ENCODE measurements at regions not wholly inside any gene's neighbourhood (a gene's known extent, or its start where the extent isn't known, plus 50 kb on each side); places are given as distances from the start of the nearest gene placed in this dataset.

DNA sequence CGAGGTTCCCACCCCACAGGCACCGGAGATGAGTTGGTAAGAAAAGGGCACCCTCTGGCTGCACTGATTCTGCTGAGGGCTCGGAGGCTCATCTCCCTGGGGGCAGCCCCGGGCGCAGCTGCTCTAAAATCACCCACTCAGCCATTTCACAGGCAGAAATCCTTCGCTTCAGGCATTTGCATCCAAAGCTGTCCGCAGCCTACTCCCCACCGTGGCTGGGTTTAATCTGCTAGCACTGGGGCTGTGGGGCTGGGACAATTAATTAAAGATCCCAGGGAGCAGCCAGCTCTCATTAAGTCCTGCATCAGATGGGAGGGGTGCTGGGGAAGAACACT lies 104.3 kb upstream of the PRR20G start (continued):
- TF ChIP-seq, protein P1, sequence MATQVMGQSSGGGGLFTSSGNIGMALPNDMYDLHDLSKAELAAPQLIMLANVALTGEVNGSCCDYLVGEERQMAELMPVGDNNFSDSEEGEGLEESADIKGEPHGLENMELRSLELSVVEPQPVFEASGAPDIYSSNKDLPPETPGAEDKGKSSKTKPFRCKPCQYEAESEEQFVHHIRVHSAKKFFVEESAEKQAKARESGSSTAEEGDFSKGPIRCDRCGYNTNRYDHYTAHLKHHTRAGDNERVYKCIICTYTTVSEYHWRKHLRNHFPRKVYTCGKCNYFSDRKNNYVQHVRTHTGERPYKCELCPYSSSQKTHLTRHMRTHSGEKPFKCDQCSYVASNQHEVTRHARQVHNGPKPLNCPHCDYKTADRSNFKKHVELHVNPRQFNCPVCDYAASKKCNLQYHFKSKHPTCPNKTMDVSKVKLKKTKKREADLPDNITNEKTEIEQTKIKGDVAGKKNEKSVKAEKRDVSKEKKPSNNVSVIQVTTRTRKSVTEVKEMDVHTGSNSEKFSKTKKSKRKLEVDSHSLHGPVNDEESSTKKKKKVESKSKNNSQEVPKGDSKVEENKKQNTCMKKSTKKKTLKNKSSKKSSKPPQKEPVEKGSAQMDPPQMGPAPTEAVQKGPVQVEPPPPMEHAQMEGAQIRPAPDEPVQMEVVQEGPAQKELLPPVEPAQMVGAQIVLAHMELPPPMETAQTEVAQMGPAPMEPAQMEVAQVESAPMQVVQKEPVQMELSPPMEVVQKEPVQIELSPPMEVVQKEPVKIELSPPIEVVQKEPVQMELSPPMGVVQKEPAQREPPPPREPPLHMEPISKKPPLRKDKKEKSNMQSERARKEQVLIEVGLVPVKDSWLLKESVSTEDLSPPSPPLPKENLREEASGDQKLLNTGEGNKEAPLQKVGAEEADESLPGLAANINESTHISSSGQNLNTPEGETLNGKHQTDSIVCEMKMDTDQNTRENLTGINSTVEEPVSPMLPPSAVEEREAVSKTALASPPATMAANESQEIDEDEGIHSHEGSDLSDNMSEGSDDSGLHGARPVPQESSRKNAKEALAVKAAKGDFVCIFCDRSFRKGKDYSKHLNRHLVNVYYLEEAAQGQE (IDR thresholded peaks at IDR 0.05; ENCODE audit: low read depth, low read length), result no peak
- TF ChIP-seq FOXM1 (IDR thresholded peaks at IDR 0.05; ENCODE audit: low read depth) (no peak), GATA2 (CRISPR knock-in tag; IDR thresholded peaks at IDR 0.05) (no peak)

DNA sequence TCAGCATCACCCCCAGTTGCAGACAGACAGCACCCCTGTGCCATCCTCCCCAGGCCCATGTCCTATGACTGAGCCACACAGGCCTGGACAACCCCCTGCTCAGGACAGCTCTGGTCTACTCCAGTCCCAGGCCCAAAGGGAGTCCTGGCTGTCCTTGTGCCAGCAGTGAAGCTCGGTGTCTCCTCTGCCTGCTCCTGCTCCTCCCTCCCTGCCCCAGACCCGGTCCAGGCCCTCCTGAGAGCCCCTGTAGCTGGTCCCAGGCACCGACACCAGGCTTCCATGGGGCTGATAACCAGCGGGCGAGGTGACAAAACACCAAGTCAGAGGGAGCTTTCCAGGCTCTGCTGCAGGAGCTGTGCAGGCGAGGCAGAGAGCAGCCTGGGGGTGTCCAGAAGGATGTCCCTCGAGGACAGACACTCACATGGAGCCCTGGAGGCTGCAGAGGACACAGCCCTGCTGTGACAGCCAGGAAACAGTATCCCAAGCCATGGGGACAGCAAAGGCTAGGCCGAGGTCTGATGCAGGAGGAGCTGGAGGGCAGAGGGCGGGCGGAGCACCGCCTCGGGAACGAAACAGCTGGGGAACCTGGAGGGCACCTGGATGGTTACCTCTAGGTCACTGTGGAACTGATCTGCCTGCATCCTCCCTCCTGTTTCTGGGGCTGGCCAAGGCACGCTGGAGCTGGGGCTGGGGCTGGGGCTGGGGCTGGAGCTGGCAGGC lies 103.8 kb upstream of the PRR20G start:
- DNase-seq, result peak; percentile 40
- ChIA-PET POLR2A (interaction anchor here (1.0 kb wide), 1 partner anchor 17 kb away, joined by 4 read pairs; no protein-coding TSS in a partner anchor), CTCF (interaction anchor here (0.8 to 1.5 kb wide), 7 partner anchors 8 to 244 kb away, joined by 3 to 5 read pairs (median 3); no protein-coding TSS in a partner anchor)
- Histone ChIP-seq H3K27ac (ENCODE audit: low read depth in 2 of 2, low read length in 1 of 2) (no peak overlapping the region), H3K9me3 (no peaks in the 10 kb centered on the region), H3K4me3 (ENCODE audit: low read depth in 2 of 2, low read length in 1 of 2) (no peak overlapping the region), H2AFZ (ENCODE audit: low read depth) (no peak overlapping the region), H3K9me2 (no peaks in the 10 kb centered on the region), H4K20me1 (ENCODE audit: insufficient read depth) (no peaks in the 10 kb centered on the region), H3K79me2 (ENCODE audit: insufficient read depth) (no peaks in the 10 kb centered on the region), H3K9ac (no peak overlapping the region), H3K27me3 (ENCODE audit: insufficient read depth) (no peaks in the 10 kb centered on the region), H3K4me1 (ENCODE audit: control insufficient read depth in 1 of 2, insufficient read depth in 2 of 2, low read depth in 1 of 2, low read length in 1 of 2) (peaks cover 0 to 4% of the 10 kb centered on the region in 2 experiments; a peak in 1 of 4 replicates), H3F3A (replicated peaks; ENCODE audit: insufficient read depth) (no peaks in the 10 kb centered on the region), H3K36me3 (replicated peaks in 1 of 2; ENCODE audit: control insufficient read depth in 1 of 2, insufficient read depth in 2 of 2, low read length in 1 of 2) (no peaks in the 10 kb centered on the region), H3K4me2 (no peak overlapping the region)
- 55% methylated on average over 6 of the region's 14 CpGs for WGBS (ENCODE audit: low lambda C conversion rate)
- TF ChIP-seq, protein P1 (IDR thresholded peaks at IDR 0.05; ENCODE audit: low read depth, low read length), result no peak
- TF ChIP-seq TEAD4 (IDR thresholded peaks at IDR 0.05; ENCODE audit: borderline replicate concordance, insufficient read depth), result no peak
- no peak for TF ChIP-seq SIN3A (IDR thresholded peaks at IDR 0.05; ENCODE audit: borderline replicate concordance, low read depth, low read length)

Measured in SK-N-SH (cell line).